NCI-H2081 (cell line): ENCODE measurements at regions not wholly inside any gene's neighbourhood (a gene's known extent, or its start where the extent isn't known, plus 50 kb on each side); places are given as distances from the start of the nearest gene placed in this dataset.

Source experiments
- DNase-seq, 2 experiments: peaks; one replicate each; lab custom pipeline; 2025; lab: John Stamatoyannopoulos, UW

DNA sequence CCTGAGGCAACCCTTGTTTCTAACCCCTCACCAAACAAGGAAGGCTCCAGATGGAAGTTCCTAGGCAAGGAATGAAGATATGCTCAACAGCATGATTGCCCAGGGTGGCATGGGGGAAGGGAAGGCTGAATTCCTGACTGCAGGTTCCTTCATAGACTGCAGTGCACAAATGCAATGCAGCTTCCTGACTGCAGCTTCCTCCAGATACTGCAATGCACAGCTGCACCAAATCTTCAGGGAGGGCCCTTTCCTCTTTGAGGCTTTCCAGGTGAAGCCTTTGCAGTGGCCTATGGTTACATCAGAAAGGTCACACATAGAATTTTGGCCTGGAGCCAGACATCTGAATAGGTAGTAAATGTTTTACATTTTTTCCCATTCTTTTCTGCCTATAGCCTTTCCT, 58.8 kb upstream of the DYNAP start:
- no peak for DNase-seq

DNA sequence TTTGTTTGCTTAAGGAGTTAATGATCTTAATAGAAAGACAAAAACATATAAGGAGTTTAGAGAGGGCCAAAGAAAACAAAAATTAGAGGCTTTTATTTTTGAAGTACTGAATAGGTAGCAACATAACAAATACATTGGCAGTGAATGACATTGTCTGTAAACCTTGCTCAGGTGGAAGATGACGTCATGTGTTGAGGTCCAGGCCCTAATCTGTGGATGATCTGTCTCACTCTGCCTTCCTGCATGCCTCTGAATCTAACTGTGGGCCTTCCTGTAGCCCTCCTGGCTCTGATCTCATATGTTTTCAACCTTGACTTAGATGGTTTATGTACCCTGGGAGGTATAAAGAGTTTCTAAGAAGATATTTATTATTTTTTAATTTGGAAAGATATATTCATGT, 58.1 kb upstream of the DYNAP start:
- DNase-seq = no peak
